ENCODE measurements at regions not wholly inside any gene's neighbourhood (a gene's known extent, or its start where the extent isn't known, plus 50 kb on each side); places are given as distances from the start of the nearest gene placed in this dataset.

GRCh38 chr2:66869076-66869475 lies 434.2 kb downstream of the MEIS1 start:
- TF ChIP-seq, protein P1, sequence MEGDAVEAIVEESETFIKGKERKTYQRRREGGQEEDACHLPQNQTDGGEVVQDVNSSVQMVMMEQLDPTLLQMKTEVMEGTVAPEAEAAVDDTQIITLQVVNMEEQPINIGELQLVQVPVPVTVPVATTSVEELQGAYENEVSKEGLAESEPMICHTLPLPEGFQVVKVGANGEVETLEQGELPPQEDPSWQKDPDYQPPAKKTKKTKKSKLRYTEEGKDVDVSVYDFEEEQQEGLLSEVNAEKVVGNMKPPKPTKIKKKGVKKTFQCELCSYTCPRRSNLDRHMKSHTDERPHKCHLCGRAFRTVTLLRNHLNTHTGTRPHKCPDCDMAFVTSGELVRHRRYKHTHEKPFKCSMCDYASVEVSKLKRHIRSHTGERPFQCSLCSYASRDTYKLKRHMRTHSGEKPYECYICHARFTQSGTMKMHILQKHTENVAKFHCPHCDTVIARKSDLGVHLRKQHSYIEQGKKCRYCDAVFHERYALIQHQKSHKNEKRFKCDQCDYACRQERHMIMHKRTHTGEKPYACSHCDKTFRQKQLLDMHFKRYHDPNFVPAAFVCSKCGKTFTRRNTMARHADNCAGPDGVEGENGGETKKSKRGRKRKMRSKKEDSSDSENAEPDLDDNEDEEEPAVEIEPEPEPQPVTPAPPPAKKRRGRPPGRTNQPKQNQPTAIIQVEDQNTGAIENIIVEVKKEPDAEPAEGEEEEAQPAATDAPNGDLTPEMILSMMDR (IDR thresholded peaks at IDR 0.05), result no peak
- no peak for TF ChIP-seq POLR2AphosphoS5 (IDR thresholded peaks at IDR 0.05)

Data from esophagus muscularis mucosa (tissue), 3 donors.